K562 (cell line): ENCODE measurements at regions not wholly inside any gene's neighbourhood (a gene's known extent, or its start where the extent isn't known, plus 50 kb on each side); places are given as distances from the start of the nearest gene placed in this dataset.

ENCODE experiments used
- ATAC-seq: fragments of 200-7000 bp; cut with Tn5 transposase; 3 replicates; pipeline ENCODE4 v1.9.1; 2020; ENCODE audit warnings: moderate library complexity
- BruUV-seq: library from RNA; stranded (reverse); fragments of 400-500 nt; replicated peaks from 2 replicates; lab custom pipeline; 2021; lab: Mats Ljungman, UMichigan
- CTCF ChIA-PET: fragments of 300-600 bp; formaldehyde crosslinking; extraction: SDS; loops from one replicate; lab custom pipeline; 2021; ENCODE audit warnings: low intra/inter-chr PET ratio; lab: Yijun Ruan, JAX
- POLR2A ChIA-PET: fragments of 300-600, 350-650 bp; sonication (Branson Sonifier 250); formaldehyde crosslinking; extraction: SDS; loops from one replicate; lab custom pipeline; 2021; ENCODE audit warnings: antibody characterized with exemption, inconsistent platforms; lab: Yijun Ruan, JAX
- DNase-seq, 4 experiments: peaks; one replicate each; pipeline versions ENCODE4 v3.0.0 to v3.0.0-alpha.2; 2011 to 2018; ENCODE audit warnings: low spot score in 3 of 4, mixed read lengths in 3 of 4; ENCODE audit errors: extremely low read depth in 1 of 4
- FAIRE-seq: peaks from 2 replicates; lab custom pipeline; 2011; peaks lifted over from hg19 to GRCh38; lab: Jason Lieb, UNC
- H2AFZ ChIP-seq: 2 replicates; pipeline ENCODE4 v1.6.0; 2011; ENCODE audit warnings: low read depth, low read length, control low read depth, inconsistent platforms
- H3K27ac ChIP-seq: fragments of 200-600 bp; 3 replicates; pipeline ENCODE4 v1.8.0; 2011; ENCODE audit warnings: low read depth, mild to moderate bottlenecking, control low read depth, inconsistent platforms, low read length, moderate library complexity, mixed read lengths; ENCODE audit errors: extremely low read depth
- H3K27me3 ChIP-seq, 2 experiments: fragments of 300-600 bp in 1 of 2; 2 replicates in 1 of 2; 3 replicates in 1 of 2; pipeline versions ENCODE4 v1.6.0 to v1.8.0; 2011; ENCODE audit warnings: inconsistent platforms in 2 of 2, low read length in 2 of 2, mild to moderate bottlenecking in 1 of 2, mixed read lengths in 1 of 2, moderate library complexity in 1 of 2; ENCODE audit not compliant: control insufficient read depth in 2 of 2, insufficient read depth in 2 of 2
- H3K36me3 ChIP-seq: fragments of 300-600 bp; 3 replicates; pipeline ENCODE4 v1.8.0; 2011; ENCODE audit warnings: mild to moderate bottlenecking, low read length, inconsistent platforms; ENCODE audit not compliant: control insufficient read depth, insufficient read depth
- H3K4me1 ChIP-seq, 2 experiments: fragments of 200-600 bp in 1 of 2; replicated peaks in 1 of 2; 2 replicates in 1 of 2; 3 replicates in 1 of 2; pipeline versions ENCODE4 v1.5.1 to v1.8.0; 2011; ENCODE audit warnings: inconsistent platforms in 2 of 2, low read length in 2 of 2, mild to moderate bottlenecking in 1 of 2, mixed read lengths in 1 of 2, moderate library complexity in 1 of 2; ENCODE audit not compliant: control insufficient read depth in 2 of 2, insufficient read depth in 2 of 2
- H3K4me2 ChIP-seq: 2 replicates; pipeline ENCODE4 v1.6.1; 2011; ENCODE audit warnings: low read length, control low read depth, inconsistent platforms, mixed read lengths; ENCODE audit not compliant: insufficient read depth
- H3K4me3 ChIP-seq: fragments of 200-600 bp; sonication (generic), shearing (Covaris generic); 2 replicates; pipeline ENCODE4 v1.5.1; 2016; ENCODE audit warnings: control low read depth, inconsistent platforms
- H3K79me2 ChIP-seq: fragments of 200-600 bp; 3 replicates; pipeline ENCODE4 v1.8.0; 2011; ENCODE audit warnings: low read length, inconsistent platforms; ENCODE audit not compliant: control insufficient read depth, insufficient read depth
- H3K9ac ChIP-seq, 2 experiments: 2 replicates each; pipeline versions ENCODE4 v1.6.0 to v1.6.1; 2011; ENCODE audit warnings: low read depth in 2 of 2, low read length in 2 of 2, control low read depth in 1 of 2, inconsistent platforms in 1 of 2, mild to moderate bottlenecking in 1 of 2, mixed read lengths in 1 of 2; ENCODE audit not compliant: insufficient read depth in 1 of 2
- H3K9me1 ChIP-seq: one replicate; pipeline ENCODE4 v1.6.0; 2011; ENCODE audit warnings: inconsistent platforms, mild to moderate bottlenecking, low read length, moderate library complexity; ENCODE audit not compliant: control insufficient read depth, insufficient read depth
- H3K9me3 ChIP-seq: replicated peaks from 2 replicates; pipeline ENCODE4 v1.5.1; 2011; ENCODE audit warnings: low read depth, low read length, inconsistent platforms; ENCODE audit not compliant: control insufficient read depth, insufficient read depth
- H4K20me1 ChIP-seq: replicated peaks from 2 replicates; pipeline ENCODE4 v1.6.1; 2011; ENCODE audit warnings: low read length, inconsistent platforms, mixed read lengths; ENCODE audit not compliant: control insufficient read depth, insufficient read depth
- ARHGAP35 ChIP-seq: fragments of 450-650 bp; IDR thresholded peaks from 2 replicates; pipeline ENCODE4 v1.6.1; 2018; ENCODE audit not compliant: partially characterized antibody
- CHD2 ChIP-seq: IDR thresholded peaks from 2 replicates; pipeline ENCODE4 v1.6.1; 2011; ENCODE audit warnings: low read depth, low read length
- CREB1 ChIP-seq, 2 experiments: sonication (generic) in 1 of 2; formaldehyde crosslinking in 1 of 2; IDR thresholded peaks; 2 replicates each; pipeline versions ENCODE4 v1.6.1 to v1.8.0; 2012 to 2022; ENCODE audit warnings: inconsistent platforms in 1 of 2, mild to moderate bottlenecking in 1 of 2, missing genetic modification reagents in 1 of 2, moderate library complexity in 1 of 2
- KLF6 ChIP-seq: fragments of 250-450 bp; sonication (Bioruptor Pico); IDR thresholded peaks from 2 replicates; pipeline ENCODE4 v1.4.0; 2020; ENCODE audit warnings: mild to moderate bottlenecking, moderate library complexity, borderline replicate concordance
- MAFF ChIP-seq: IDR thresholded peaks from 2 replicates; pipeline ENCODE4 v1.6.1; 2012; ENCODE audit warnings: low read length, improper control_type of control experiment
- MLLT1 ChIP-seq, 2 experiments: fragments of 450-650 bp; IDR thresholded peaks; 2 replicates each; pipeline ENCODE4 v1.6.1; 2016
- MYC ChIP-seq, 2 experiments: fragments of 250-450 bp in 1 of 2; sonication (Bioruptor Pico) in 1 of 2; IDR thresholded peaks; 2 replicates each; pipeline versions ENCODE4 v1.5.1 to v1.6.1; 2012 to 2021; ENCODE audit warnings: low read depth in 2 of 2, borderline replicate concordance in 1 of 2, improper control_type of control experiment in 1 of 2, low read length in 1 of 2, mild to moderate bottlenecking in 1 of 2, moderate library complexity in 1 of 2
- NFRKB ChIP-seq: fragments of 450-650 bp; IDR thresholded peaks from 2 replicates; pipeline ENCODE4 v1.6.1; 2016; ENCODE audit warnings: low read depth
- NR4A1 ChIP-seq, 2 experiments: fragments of 250-450 bp in 1 of 2; fragments of 450-650 bp in 1 of 2; sonication (Bioruptor Pico) in 1 of 2; IDR thresholded peaks; 2 replicates each; pipeline versions ENCODE4 v1.4.0 to v1.6.1; 2016 to 2020; ENCODE audit warnings: mild to moderate bottlenecking in 2 of 2, missing compliant biosample characterization in 1 of 2, missing genetic modification characterization in 1 of 2, moderate library complexity in 1 of 2
- PHB ChIP-seq: fragments of 250-450 bp; sonication (Bioruptor Pico); IDR thresholded peaks from 2 replicates; pipeline ENCODE4 v1.5.0; 2021
- STAT5B ChIP-seq: fragments of 250-450 bp; sonication (Bioruptor Pico); IDR thresholded peaks from 2 replicates; pipeline ENCODE4 v1.8.0; 2021; ENCODE audit warnings: mild to moderate bottlenecking, inconsistent platforms
- USF1 ChIP-seq: sonication (generic); formaldehyde crosslinking; IDR thresholded peaks from 2 replicates; pipeline ENCODE4 v1.9.0; 2022; ENCODE audit warnings: mild to moderate bottlenecking, missing genetic modification reagents
- ZBTB49 ChIP-seq: sonication (generic); formaldehyde crosslinking; IDR thresholded peaks from 2 replicates; pipeline ENCODE4 v1.8.0; 2022; ENCODE audit warnings: missing genetic modification reagents, mild to moderate bottlenecking, borderline replicate concordance
- ZNF586 ChIP-seq: fragments of 450-650 bp; formaldehyde crosslinking; conservative IDR thresholded peaks from 2 replicates; pipeline ENCODE4 v1.4.0; 2020; ENCODE audit warnings: mild to moderate bottlenecking, moderate library complexity
- ZNF76 ChIP-seq: fragments of 250-450 bp; sonication (Bioruptor Pico); IDR thresholded peaks from 2 replicates; pipeline ENCODE4 v1.4.0; 2020; ENCODE audit warnings: mild to moderate bottlenecking, moderate library complexity, borderline replicate concordance
- WGBS: fragments of 100-300 bp; shearing (Covaris generic); methylation state at CpG from one replicate; pipeline ENCODE4 v1.1.6; 2016; ENCODE audit warnings: low coverage, mixed read lengths; ENCODE audit not compliant: insufficient coverage; ENCODE audit errors: missing lambda C conversion rate; 5-methylcytosine and 5-hydroxymethylcytosine counted together
- in situ Hi-C: fragments of 300-500 bp; cut with MboI; formaldehyde crosslinking; loops from 4 replicates; pipeline ENCODE4 v1.15.0; 2018; ENCODE audit warnings: inconsistent platforms, mixed read lengths
- intact Hi-C: fragments of 100-400 bp; cut with micrococcal nuclease; formaldehyde crosslinking; loops from 2 replicates; pipeline ENCODE4 v1.14.2; 2022

- no peak for FAIRE-seq
- 54% methylated on average over 2 of the region's 2 CpGs for WGBS
- CTCF ChIA-PET = no interaction called here
- H3K27ac ChIP-seq = no peak overlapping the region
- no peaks in the 10 kb centered on the region for H3K79me2 ChIP-seq
- no peaks in the 10 kb centered on the region for H3K36me3 ChIP-seq
- intact Hi-C loops (no loop called here), in situ Hi-C loops (no loop called here)
- no peaks in the 10 kb centered on the region for H3K4me1 ChIP-seq
- H3K4me3 ChIP-seq = no peak overlapping the region
- no peak for DNase-seq
- H3K4me2 ChIP-seq = no peak overlapping the region
- POLR2A ChIA-PET = no interaction called here
- no peak overlapping the region for H3K9ac ChIP-seq
- no peak for ATAC-seq
- H4K20me1 ChIP-seq = no peaks in the 10 kb centered on the region
- BruUV-seq = no TSS peak
- no peaks in the 10 kb centered on the region for H3K9me1 ChIP-seq
- H2AFZ ChIP-seq = no peak overlapping the region
- no peaks in the 10 kb centered on the region for H3K27me3 ChIP-seq
- H3K9me3 ChIP-seq = no peaks in the 10 kb centered on the region
- TF ChIP-seq CREB1 (IDR thresholded peaks at IDR 0.05) = no peak
- TF ChIP-seq CREB1 (CRISPR knock-in tag; IDR thresholded peaks at IDR 0.05) = no peak
- no peak for TF ChIP-seq MAFF
- TF ChIP-seq NR4A1 (CRISPR knock-in tag; IDR thresholded peaks at IDR 0.05) = no peak
- no peak for TF ChIP-seq NR4A1 (tag; IDR thresholded peaks at IDR 0.05)
- TF ChIP-seq STAT5B (CRISPR knock-in tag) = no peak
- TF ChIP-seq ZNF76 (CRISPR knock-in tag) = no peak
- TF ChIP-seq KLF6 (CRISPR knock-in tag) = no peak
- no peak for TF ChIP-seq MYC (IDR thresholded peaks at IDR 0.05; ENCODE audit: low read depth, low read length)
- no peak for TF ChIP-seq MYC (CRISPR knock-in tag; IDR thresholded peaks at IDR 0.05; ENCODE audit: borderline replicate concordance, low read depth)
- no peak for TF ChIP-seq CHD2
- TF ChIP-seq USF1 (CRISPR knock-in tag) = no peak
- TF ChIP-seq ZNF586 (CRISPR knock-in tag) = no peak
- TF ChIP-seq PHB (CRISPR knock-in tag) = no peak
- TF ChIP-seq MLLT1 (IDR thresholded peaks at IDR 0.05) = no peak
- TF ChIP-seq ARHGAP35 = no peak
- no peak for TF ChIP-seq ZBTB49
- TF ChIP-seq NFRKB = no peak
These were observed 160.1 kb downstream of the IRS1 start for GRCh38 chr2:226639550-226639949.
